ENCODE measurements at regions not wholly inside any gene's neighbourhood (a gene's known extent, or its start where the extent isn't known, plus 50 kb on each side); places are given as distances from the start of the nearest gene placed in this dataset.

DNA sequence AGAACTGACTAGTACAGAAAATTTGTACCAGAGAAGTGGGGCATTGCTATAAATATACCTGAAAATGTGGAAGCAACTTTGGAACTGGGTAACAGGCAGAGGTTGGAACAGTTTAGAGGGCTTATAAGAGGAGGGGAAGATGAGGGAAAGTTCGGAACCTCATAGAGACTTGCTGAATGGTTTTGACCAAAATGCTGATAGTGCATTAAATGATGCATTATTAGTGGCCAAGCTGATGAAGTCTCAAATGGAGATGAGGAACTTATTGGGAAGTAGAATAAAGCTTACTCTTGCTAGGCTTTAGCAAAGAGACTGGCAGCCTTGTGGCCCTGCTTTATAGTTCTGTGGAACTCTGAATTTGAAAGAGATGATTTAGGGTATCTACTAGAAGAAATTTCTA lies 189.8 kb downstream of the FGF10 start:
- no peak overlapping the region for H2BK5ac ChIP-seq (ENCODE audit: insufficient read length, low read length)
- TF ChIP-seq, protein P1, sequence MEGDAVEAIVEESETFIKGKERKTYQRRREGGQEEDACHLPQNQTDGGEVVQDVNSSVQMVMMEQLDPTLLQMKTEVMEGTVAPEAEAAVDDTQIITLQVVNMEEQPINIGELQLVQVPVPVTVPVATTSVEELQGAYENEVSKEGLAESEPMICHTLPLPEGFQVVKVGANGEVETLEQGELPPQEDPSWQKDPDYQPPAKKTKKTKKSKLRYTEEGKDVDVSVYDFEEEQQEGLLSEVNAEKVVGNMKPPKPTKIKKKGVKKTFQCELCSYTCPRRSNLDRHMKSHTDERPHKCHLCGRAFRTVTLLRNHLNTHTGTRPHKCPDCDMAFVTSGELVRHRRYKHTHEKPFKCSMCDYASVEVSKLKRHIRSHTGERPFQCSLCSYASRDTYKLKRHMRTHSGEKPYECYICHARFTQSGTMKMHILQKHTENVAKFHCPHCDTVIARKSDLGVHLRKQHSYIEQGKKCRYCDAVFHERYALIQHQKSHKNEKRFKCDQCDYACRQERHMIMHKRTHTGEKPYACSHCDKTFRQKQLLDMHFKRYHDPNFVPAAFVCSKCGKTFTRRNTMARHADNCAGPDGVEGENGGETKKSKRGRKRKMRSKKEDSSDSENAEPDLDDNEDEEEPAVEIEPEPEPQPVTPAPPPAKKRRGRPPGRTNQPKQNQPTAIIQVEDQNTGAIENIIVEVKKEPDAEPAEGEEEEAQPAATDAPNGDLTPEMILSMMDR (conservative IDR thresholded peaks at IDR 0.05) = no peak
- H4K20me1 ChIP-seq (ENCODE audit: control insufficient read depth, insufficient read depth, insufficient read length) = no peaks in the 10 kb centered on the region
- no peak overlapping the region for H3K27ac ChIP-seq (ENCODE audit: insufficient read length, low read depth, low read length)
- no peaks in the 10 kb centered on the region for H3K79me2 ChIP-seq (ENCODE audit: insufficient read depth, low read length)
- H4K8ac ChIP-seq (replicated peaks; ENCODE audit: insufficient read length, low read depth, low read length) = no peak overlapping the region
- no peak for DNase-seq
- H3K9me3 ChIP-seq (ENCODE audit: control insufficient read depth, low read depth, low read length) = peaks cover 13% of the 10 kb centered on the region
- no peak overlapping the region for H3K56ac ChIP-seq (ENCODE audit: insufficient read length, low read depth, low read length)
- H2AK5ac ChIP-seq (ENCODE audit: insufficient read length, low read length) = no peak overlapping the region
- H3K18ac ChIP-seq (ENCODE audit: insufficient read length, low read depth, low read length) = no peak overlapping the region
- H3K27me3 ChIP-seq (ENCODE audit: insufficient read depth, low read length) = no peaks in the 10 kb centered on the region
- H2BK12ac ChIP-seq (ENCODE audit: insufficient read length, low read depth, low read length) = no peak overlapping the region
- Mint-ChIP-seq H3K27ac (no peak overlapping the region), H3K9me3 (peaks cover 18 to 25% of the 10 kb centered on the region in 2 experiments; a peak in 4 of 5 replicates), H3K4me3 (no peak overlapping the region), H3K36me3 (ENCODE audit: insufficient read depth in 1 of 3, low read depth in 3 of 3) (peaks cover 2 to 10% (median 8%) of the 10 kb centered on the region in 3 experiments), H3K4me1 (no peaks in the 10 kb centered on the region), H3K27me3 (ENCODE audit: low read depth) (no peaks in the 10 kb centered on the region)
- no peak overlapping the region for H3K4ac ChIP-seq (ENCODE audit: low read depth, low read length)
- no peak overlapping the region for H3K23ac ChIP-seq (ENCODE audit: insufficient read length, low read depth, low read length)
- H2BK20ac ChIP-seq (ENCODE audit: low read depth, low read length, poor library complexity, severe bottlenecking) = no peak overlapping the region
- H3K14ac ChIP-seq (ENCODE audit: insufficient read depth, low read length) = no peak overlapping the region
- no peaks in the 10 kb centered on the region for H3K4me1 ChIP-seq (ENCODE audit: insufficient read depth, low read length)
- no peak overlapping the region for H2BK15ac ChIP-seq (ENCODE audit: low read depth, low read length)
- H4K5ac ChIP-seq (ENCODE audit: insufficient read length, low read depth, low read length) = no peak overlapping the region
- H3K9ac ChIP-seq (ENCODE audit: extremely low read depth, insufficient read length, low read length) = no peak overlapping the region
- H3K23me2 ChIP-seq (ENCODE audit: insufficient read length, low read depth, low read length, poor library complexity, severe bottlenecking) = no peaks in the 10 kb centered on the region
- H4K91ac ChIP-seq (ENCODE audit: insufficient read length, low read depth, low read length) = no peak overlapping the region
- H2AFZ ChIP-seq (ENCODE audit: low read length) = no peak overlapping the region
- no peak overlapping the region for H3T11ph ChIP-seq (ENCODE audit: low read length)
- no peak overlapping the region for H3K4me2 ChIP-seq (ENCODE audit: insufficient read depth, insufficient read length, low read length)
- WGBS (ENCODE audit: extremely low coverage, insufficient read length, low lambda C conversion rate) = no CpG with 5 or more reads among the region's 1 CpG
- no peak overlapping the region for H2BK120ac ChIP-seq (ENCODE audit: low read depth, low read length, poor library complexity, severe bottlenecking)
- H3K79me1 ChIP-seq (ENCODE audit: insufficient read depth, low read depth, low read length, poor library complexity, severe bottlenecking) = no peaks in the 10 kb centered on the region

Data from H9 (cell line).